ENCODE measurements at regions not wholly inside any gene's neighbourhood (a gene's known extent, or its start where the extent isn't known, plus 50 kb on each side); places are given as distances from the start of the nearest gene placed in this dataset.

GRCh38 chr3:189455641-189456417 is 175.4 kb upstream of the TP63 start:
- TF ChIP-seq ZBTB21 (tag by site-specific recombination; IDR thresholded peaks at IDR 0.05) (no peak), ZNF639 (tag by site-specific recombination; IDR thresholded peaks at IDR 0.05) (no peak)

Measured in HEK293 (cell line).